Natural killer cell (primary cell): ENCODE measurements at regions not wholly inside any gene's neighbourhood (a gene's known extent, or its start where the extent isn't known, plus 50 kb on each side); places are given as distances from the start of the nearest gene placed in this dataset.
"Not testable (repeated sequence)": the region's sequence is repeated elsewhere in the genome, so short reads cannot be mapped to it uniquely, and the experiment has no call there.

ENCODE experiments used
- ATAC-seq, 3 donors: fragments of 150-1000 bp in 2 of 3; fragments of 200-7000 bp in 1 of 3; cut with Tn5 transposase; 1 replicate in 1 of 3; 2 replicates in 2 of 3; pipeline ENCODE4 v1.10.0; 2021; ENCODE audit warnings: mild to moderate bottlenecking in 2 of 3, moderate library complexity in 2 of 3
- DNase-seq, 2 donors: peaks; one replicate each; pipeline versions ENCODE4 v3.0.0 to v3.0.0-alpha.2; 2013 to 2021; ENCODE audit warnings: mixed read lengths in 1 of 2
- H3K27ac ChIP-seq: one replicate; pipeline ENCODE4 v1.5.1; 2013; ENCODE audit warnings: mild to moderate bottlenecking, low read length
- H3K27me3 ChIP-seq: one replicate; pipeline ENCODE4 v1.6.1; 2013; ENCODE audit warnings: low read length; ENCODE audit not compliant: control insufficient read depth, insufficient read depth
- H3K36me3 ChIP-seq: one replicate; pipeline ENCODE4 v1.6.1; 2013; ENCODE audit warnings: low read length; ENCODE audit not compliant: control insufficient read depth, insufficient read depth
- H3K4me1 ChIP-seq: one replicate; pipeline ENCODE4 v1.6.1; 2013; ENCODE audit warnings: low read length; ENCODE audit not compliant: control insufficient read depth, insufficient read depth
- H3K4me3 ChIP-seq: one replicate; pipeline ENCODE4 v1.5.1; 2013; ENCODE audit warnings: low read length
- H3K9me3 ChIP-seq: one replicate; pipeline ENCODE4 v1.6.1; 2013; ENCODE audit warnings: low read length; ENCODE audit not compliant: control insufficient read depth, insufficient read depth
- H3K27ac Mint-ChIP-seq, 2 donors: one replicate each; pipeline ENCODE4 v1.8.0; 2022; ENCODE audit warnings: mild to moderate bottlenecking in 2 of 2, mixed read lengths in 2 of 2, moderate library complexity in 1 of 2
- H3K27me3 Mint-ChIP-seq, 2 donors: one replicate each; pipeline ENCODE4 v1.8.0; 2022; ENCODE audit warnings: low read depth in 2 of 2, mixed read lengths in 2 of 2
- H3K36me3 Mint-ChIP-seq: one replicate; pipeline ENCODE4 v1.8.0; 2022; ENCODE audit warnings: mixed read lengths
- H3K4me1 Mint-ChIP-seq, 2 donors: one replicate each; pipeline ENCODE4 v1.8.0; 2022; ENCODE audit warnings: mixed read lengths in 2 of 2
- H3K4me3 Mint-ChIP-seq: one replicate; pipeline ENCODE4 v1.8.0; 2022; ENCODE audit warnings: mild to moderate bottlenecking, moderate library complexity, mixed read lengths
- H3K9me3 Mint-ChIP-seq, 2 donors: one replicate each; pipeline ENCODE4 v1.8.0; 2022; ENCODE audit warnings: mixed read lengths in 2 of 2
- CTCF ChIP-seq: fragments of 200-600 bp; IDR thresholded peaks from one replicate; pipeline ENCODE4 v1.8.0; 2022; ENCODE audit warnings: antibody characterized with exemption
- WGBS: methylation state at CpG from one replicate; pipeline ENCODE4 v1.1.7; 2013; ENCODE audit warnings: missing lambda C conversion rate; ENCODE audit not compliant: insufficient coverage; 5-methylcytosine and 5-hydroxymethylcytosine counted together
- intact Hi-C: fragments of 100-400 bp; cut with micrococcal nuclease; formaldehyde crosslinking; loops from one replicate; pipeline ENCODE4 v1.14.2; 2022

DNA sequence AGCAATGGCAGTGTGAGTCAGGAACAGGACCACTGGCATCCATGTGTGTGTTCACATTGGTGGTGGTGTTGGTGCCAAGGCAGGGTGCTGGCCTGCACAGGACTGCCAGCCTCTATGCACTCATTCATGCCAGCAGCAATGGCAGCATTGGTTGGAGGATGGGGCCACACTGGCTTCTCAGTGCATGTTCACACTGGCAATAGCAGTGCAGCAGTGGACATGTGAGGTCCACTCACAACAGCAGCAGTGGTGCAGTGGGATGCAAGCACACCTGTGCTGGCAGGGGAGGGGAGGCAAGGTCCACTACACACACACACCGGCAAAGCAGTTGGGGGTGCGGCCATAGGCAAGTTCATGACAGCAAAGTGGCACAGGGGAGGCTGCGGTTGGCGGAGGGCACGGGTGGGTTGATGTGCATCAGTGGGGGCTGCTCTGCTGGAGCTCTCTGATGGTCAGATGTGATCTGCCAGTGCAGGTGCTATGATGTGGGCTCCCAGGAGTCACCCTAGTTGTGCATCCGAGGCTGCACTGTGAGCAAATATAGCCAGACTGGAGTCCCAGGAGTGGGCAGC, 57.8 kb upstream of the TNKS2 start:
- Mint-ChIP-seq H3K9me3 (no peaks in the 10 kb centered on the region), H3K27me3 (peaks cover 39 to 81% of the 10 kb centered on the region in 2 donors), H3K36me3 (no peaks in the 10 kb centered on the region), H3K4me3 (no peak overlapping the region), H3K4me1 (no peaks in the 10 kb centered on the region), H3K27ac (no peak overlapping the region)
- Histone ChIP-seq H3K4me1 (no peaks in the 10 kb centered on the region), H3K9me3 (no peaks in the 10 kb centered on the region), H3K4me3 (no peak overlapping the region), H3K36me3 (no peaks in the 10 kb centered on the region), H3K27ac (no peak overlapping the region), H3K27me3 (peaks cover 22% of the 10 kb centered on the region)
- DNase-seq = no peak
- no peak for TF ChIP-seq CTCF
- ATAC-seq = no peak
- WGBS = 92% methylated on average over 6 of the region's 6 CpGs
- intact Hi-C loops = no loop called here

- H3K4me3 ChIP-seq, H3K4me3 Mint-ChIP-seq, H3K27ac Mint-ChIP-seq, H3K4me1 ChIP-seq, H3K27me3 ChIP-seq, H3K27ac ChIP-seq, H3K9me3 ChIP-seq, H3K9me3 Mint-ChIP-seq, intact Hi-C loops, H3K36me3 Mint-ChIP-seq, ATAC-seq, DNase-seq, H3K4me1 Mint-ChIP-seq, H3K36me3 ChIP-seq: not testable (repeated sequence)
- WGBS = 100% methylated on average over 1 of the region's 3 CpGs
- peaks cover 18 to 36% of the 10 kb centered on the region in 2 donors for H3K27me3 Mint-ChIP-seq
These were observed 66.0 kb upstream of the TNKS2 start for GRCh38 chr10:91732265-91732664.

GRCh38 chr10:91729339-91729738, 68.9 kb upstream of the TNKS2 start:
- DNase-seq, H3K4me3 Mint-ChIP-seq, H3K36me3 Mint-ChIP-seq, H3K9me3 ChIP-seq, H3K4me1 Mint-ChIP-seq, intact Hi-C loops, H3K27ac ChIP-seq, H3K4me1 ChIP-seq, H3K27me3 ChIP-seq, H3K9me3 Mint-ChIP-seq, H3K36me3 ChIP-seq, H3K27ac Mint-ChIP-seq, H3K27me3 Mint-ChIP-seq, ATAC-seq, H3K4me3 ChIP-seq: not testable (repeated sequence)

DNA sequence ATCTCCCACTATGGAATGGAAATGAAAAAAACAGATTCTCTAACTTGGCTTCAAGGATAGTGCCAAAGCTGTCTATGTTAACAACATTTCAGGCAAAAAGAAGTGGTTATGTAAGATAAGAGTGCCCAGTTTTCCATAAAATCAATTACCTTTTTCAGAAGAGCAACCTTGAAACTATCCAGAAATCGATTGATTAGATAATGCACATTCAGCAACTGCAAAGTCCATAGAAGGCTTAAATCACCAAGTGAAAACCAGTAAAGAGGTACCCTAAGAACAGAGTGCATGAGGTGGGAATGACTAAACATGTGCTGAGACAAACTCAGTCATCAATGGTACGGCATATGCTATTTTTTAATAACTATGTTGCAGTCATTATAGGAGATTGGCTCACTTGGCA, 71.9 kb upstream of the TNKS2 start:
- Histone ChIP-seq H3K27me3 (peaks cover 2% of the 10 kb centered on the region), H3K4me1 (no peaks in the 10 kb centered on the region), H3K4me3 (no peak overlapping the region), H3K27ac (no peak overlapping the region), H3K9me3 (no peaks in the 10 kb centered on the region), H3K36me3 (no peaks in the 10 kb centered on the region)
- Mint-ChIP-seq H3K27me3 (peaks cover 7 to 11% of the 10 kb centered on the region in 2 donors), H3K27ac (no peak overlapping the region), H3K4me3 (no peak overlapping the region), H3K36me3 (no peaks in the 10 kb centered on the region), H3K9me3 (no peaks in the 10 kb centered on the region), H3K4me1 (no peaks in the 10 kb centered on the region)
- ATAC-seq = no peak
- DNase-seq = no peak
- no peak for TF ChIP-seq CTCF
- 100% methylated on average over 2 of the region's 2 CpGs for WGBS
- intact Hi-C loops = no loop called here

- intact Hi-C loops = no loop called here
- no peak for TF ChIP-seq CTCF
- peaks cover 3% of the 10 kb centered on the region for H3K27me3 ChIP-seq
- no peaks in the 10 kb centered on the region for H3K9me3 ChIP-seq
- Mint-ChIP-seq H3K9me3 (no peaks in the 10 kb centered on the region), H3K36me3 (no peaks in the 10 kb centered on the region), H3K27me3 (peaks cover 11 to 16% of the 10 kb centered on the region in 2 donors), H3K27ac (no peak overlapping the region), H3K4me1 (no peaks in the 10 kb centered on the region), H3K4me3 (no peak overlapping the region)
- WGBS = 95% methylated on average over 3 of the region's 3 CpGs
- ATAC-seq (no peak), DNase-seq (no peak)
- no peaks in the 10 kb centered on the region for H3K36me3 ChIP-seq
- H3K4me3 ChIP-seq = no peak overlapping the region
- no peaks in the 10 kb centered on the region for H3K4me1 ChIP-seq
- no peak overlapping the region for H3K27ac ChIP-seq
These were observed 73.3 kb upstream of the TNKS2 start for GRCh38 chr10:91724933-91725332.
